RWPE1 (cell line): ENCODE measurements at regions not wholly inside any gene's neighbourhood (a gene's known extent, or its start where the extent isn't known, plus 50 kb on each side); places are given as distances from the start of the nearest gene placed in this dataset.

Source experiments
- CTCF ChIA-PET: fragments of 350-600 bp; sonication (Branson Sonifier 250); formaldehyde crosslinking; extraction: SDS; loops from one replicate; lab custom pipeline; 2021; lab: Yijun Ruan, JAX
- POLR2A ChIA-PET: fragments of 400-600 bp; formaldehyde crosslinking; extraction: SDS; loops from one replicate; lab custom pipeline; 2020; ENCODE audit warnings: antibody characterized with exemption; ENCODE audit not compliant: low non-redundant PET; lab: Yijun Ruan, JAX
- DNase-seq: peaks from one replicate; pipeline ENCODE4 v3.0.0; 2012; ENCODE audit warnings: low spot score
- H3K27ac ChIP-seq: fragments of 450-650 bp; 2 replicates; pipeline ENCODE4 v1.5.1; 2017
- CTCF ChIP-seq: fragments of 450-650 bp; conservative IDR thresholded peaks from 2 replicates; pipeline ENCODE4 v1.5.1; 2017; ENCODE audit warnings: low read depth, mild to moderate bottlenecking

DNA sequence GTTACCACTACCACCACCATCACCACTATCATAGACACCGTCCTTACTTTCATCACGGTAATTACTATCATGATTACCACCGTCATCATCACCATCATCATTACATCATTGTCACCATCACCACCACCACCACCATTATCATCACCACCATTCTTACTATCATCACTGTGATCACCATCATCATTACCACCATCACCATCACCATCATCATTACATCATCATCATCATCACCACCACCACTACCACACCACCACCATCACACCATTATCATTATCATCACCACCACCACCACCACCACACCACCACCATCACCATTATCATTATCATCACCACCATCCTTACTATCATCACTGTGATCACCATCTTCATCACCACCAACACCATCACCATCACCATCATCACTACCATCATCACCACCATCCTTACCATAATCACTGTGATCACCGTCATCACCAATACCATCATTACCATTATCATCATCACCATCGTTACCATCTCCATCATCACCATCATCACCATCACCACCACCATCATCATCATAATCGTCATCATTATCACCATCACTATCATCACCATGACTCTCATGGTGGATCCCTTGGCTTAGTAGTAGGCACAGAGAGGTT, 244.4 kb upstream of the C1orf174 start:
- DNase-seq, result no peak
- POLR2A ChIA-PET, result no interaction called here
- no peak for TF ChIP-seq CTCF
- CTCF ChIA-PET, result no interaction called here
- H3K27ac ChIP-seq, result no peak overlapping the region

GRCh38 chr1:4146101-4146500, 246.0 kb upstream of the C1orf174 start:
- DNase-seq, result no peak
- POLR2A ChIA-PET, result no interaction called here
- H3K27ac ChIP-seq, result no peak overlapping the region
- TF ChIP-seq CTCF, result no peak
- CTCF ChIA-PET, result no interaction called here

- ChIA-PET POLR2A (no interaction called here), CTCF (interaction anchor here (0.5 to 0.6 kb wide), 2 partner anchors 351 to 766 kb away, joined by 3 read pairs; no protein-coding TSS in a partner anchor)
- no peak overlapping the region for H3K27ac ChIP-seq
- DNase-seq, result no peak
- TF ChIP-seq CTCF, result no peak
Measured at GRCh38 chr1:4146614-4147013, 246.5 kb upstream of the C1orf174 start.

DNA sequence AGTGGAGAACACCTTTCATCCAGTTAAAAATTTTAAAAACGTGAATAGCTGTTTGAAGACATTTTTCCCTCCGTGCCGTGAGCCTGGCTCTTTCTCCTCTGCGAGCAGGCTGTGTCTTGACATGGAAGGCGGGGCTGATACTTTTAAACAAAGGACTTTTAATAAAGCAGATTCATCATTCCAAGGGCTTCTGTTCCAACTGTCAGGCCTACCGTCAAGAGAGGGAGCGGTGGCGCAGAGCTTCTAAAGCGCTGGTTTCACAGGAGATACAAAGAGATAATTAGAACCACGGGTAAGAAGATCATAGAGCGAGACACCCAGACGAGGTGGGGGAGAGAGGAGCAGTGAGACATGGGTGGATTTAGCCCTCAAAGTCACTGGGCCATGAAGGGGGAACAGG, 247.4 kb upstream of the C1orf174 start:
- POLR2A ChIA-PET, result no interaction called here
- CTCF ChIA-PET, result interaction anchor here (0.6 kb wide), 1 partner anchor 1121 kb away, joined by 3 read pairs; no protein-coding TSS in a partner anchor
- no peak overlapping the region for H3K27ac ChIP-seq
- no peak for DNase-seq
- TF ChIP-seq CTCF, result no peak

DNA sequence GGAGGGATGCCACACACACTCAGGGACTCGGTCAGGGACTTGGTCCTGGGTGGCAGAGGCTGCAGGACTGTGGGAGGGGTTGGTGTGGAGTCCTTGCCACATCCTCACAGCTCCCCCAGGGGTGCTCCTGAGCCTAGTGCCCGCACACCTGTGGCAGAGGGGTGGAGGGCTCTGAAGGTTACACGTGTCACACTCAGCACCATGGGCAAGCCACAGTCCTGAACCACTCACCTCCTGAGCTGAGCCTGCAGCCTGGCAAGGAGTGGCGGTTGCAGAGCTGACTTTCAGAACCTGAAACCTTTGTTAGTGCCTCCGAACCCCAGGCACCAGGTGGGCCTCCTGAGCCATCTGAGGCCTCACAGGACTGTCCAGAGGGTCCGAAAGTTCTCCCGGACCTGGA, 249.2 kb upstream of the C1orf174 start:
- ChIA-PET CTCF (no interaction called here), POLR2A (no interaction called here)
- no peak for DNase-seq
- TF ChIP-seq CTCF, result no peak
- H3K27ac ChIP-seq, result no peak overlapping the region

DNA sequence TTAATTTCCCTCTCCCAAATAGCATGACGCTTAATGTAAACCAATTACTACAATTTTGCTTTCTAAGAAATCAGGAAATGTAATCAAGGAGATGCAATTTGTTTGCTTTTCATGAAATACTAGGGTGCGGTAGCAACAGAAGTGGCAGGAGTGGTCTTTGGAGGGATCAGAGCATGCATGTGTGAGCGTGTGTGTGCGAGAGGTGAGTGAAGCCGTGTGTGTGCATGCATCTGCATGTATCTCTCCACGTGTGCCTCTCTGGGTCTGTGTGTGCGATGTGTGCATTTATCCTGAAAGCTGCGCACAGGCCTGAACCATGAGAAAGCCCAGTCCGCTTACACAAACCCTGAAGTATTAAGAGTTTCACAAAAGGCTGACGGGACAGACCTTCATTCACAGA, 249.8 kb upstream of the C1orf174 start:
- ChIA-PET CTCF (no interaction called here), POLR2A (no interaction called here)
- no peak for DNase-seq
- no peak overlapping the region for H3K27ac ChIP-seq
- no peak for TF ChIP-seq CTCF
